ENCODE measurements at regions not wholly inside any gene's neighbourhood (a gene's known extent, or its start where the extent isn't known, plus 50 kb on each side); places are given as distances from the start of the nearest gene placed in this dataset.

DNA sequence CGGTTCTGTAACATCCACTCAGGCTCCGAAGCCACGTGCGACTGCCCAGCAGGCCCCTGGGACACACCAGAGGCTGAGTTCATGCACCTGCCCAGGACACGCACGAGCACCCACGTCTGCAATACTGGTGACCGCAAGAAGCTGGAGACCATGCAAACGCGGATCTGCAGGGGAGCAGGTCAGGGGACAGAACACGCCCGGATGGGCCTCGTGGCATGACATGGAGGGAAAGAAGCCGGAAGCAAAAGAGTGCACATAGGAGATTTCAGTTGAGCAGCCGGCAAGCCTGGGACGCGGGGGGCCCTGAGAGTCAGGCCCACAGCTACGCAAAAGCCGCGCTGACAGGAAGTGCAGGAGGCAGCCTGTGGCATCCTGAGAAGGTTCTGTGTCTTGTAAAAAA, 73.7 kb downstream of the FOXL3 start:
- Histone ChIP-seq H3K56ac (ENCODE audit: insufficient read length, low read depth, low read length) (no peak overlapping the region), H3K27ac (ENCODE audit: insufficient read length, low read depth, low read length) (no peak overlapping the region), H3K9me3 (ENCODE audit: control insufficient read depth, low read depth, low read length) (no peaks in the 10 kb centered on the region), H4K91ac (ENCODE audit: insufficient read length, low read depth, low read length) (no peak overlapping the region), H3K79me1 (ENCODE audit: insufficient read depth, low read depth, low read length, poor library complexity, severe bottlenecking) (no peaks in the 10 kb centered on the region), H3K4ac (ENCODE audit: low read depth, low read length) (no peak overlapping the region), H3K23ac (ENCODE audit: insufficient read length, low read depth, low read length) (no peak overlapping the region), H3K18ac (ENCODE audit: insufficient read length, low read depth, low read length) (no peak overlapping the region), H2BK12ac (ENCODE audit: insufficient read length, low read depth, low read length) (no peak overlapping the region), H3K4me2 (ENCODE audit: insufficient read depth, insufficient read length, low read length) (no peak overlapping the region), H3K14ac (ENCODE audit: insufficient read depth, low read length) (no peak overlapping the region; the same call in 1 of the 2 replicates), H3K23me2 (ENCODE audit: insufficient read length, low read depth, low read length, poor library complexity, severe bottlenecking) (no peaks in the 10 kb centered on the region), H2BK120ac (ENCODE audit: low read depth, low read length, poor library complexity, severe bottlenecking) (no peak overlapping the region), H3K79me2 (ENCODE audit: insufficient read depth, low read length) (no peaks in the 10 kb centered on the region), H4K5ac (ENCODE audit: insufficient read length, low read depth, low read length) (no peak overlapping the region), H3K27me3 (ENCODE audit: insufficient read depth, low read length) (peaks cover 7% of the 10 kb centered on the region; the same call in 1 of the 2 replicates), H2BK5ac (ENCODE audit: insufficient read length, low read length) (no peak overlapping the region), H4K20me1 (ENCODE audit: control insufficient read depth, insufficient read depth, insufficient read length) (no peaks in the 10 kb centered on the region), H2AFZ (ENCODE audit: low read length) (no peak overlapping the region), H3K4me1 (ENCODE audit: insufficient read depth, low read length) (no peaks in the 10 kb centered on the region), H4K8ac (replicated peaks; ENCODE audit: insufficient read length, low read depth, low read length) (no peak overlapping the region), H3T11ph (ENCODE audit: low read length) (no peak overlapping the region), H3K9ac (ENCODE audit: extremely low read depth, insufficient read length, low read length) (no peak overlapping the region), H2BK15ac (ENCODE audit: low read depth, low read length) (no peak overlapping the region), H2BK20ac (ENCODE audit: low read depth, low read length, poor library complexity, severe bottlenecking) (no peak overlapping the region), H2AK5ac (ENCODE audit: insufficient read length, low read length) (no peak overlapping the region)
- Mint-ChIP-seq H3K4me1 (peaks cover 8 to 40% of the 10 kb centered on the region in 2 experiments), H3K36me3 (ENCODE audit: insufficient read depth in 1 of 3, low read depth in 3 of 3) (no peaks in the 10 kb centered on the region; a peak in 1 of 7 replicates), H3K27ac (no peak overlapping the region), H3K27me3 (ENCODE audit: low read depth) (peaks cover 13% of the 10 kb centered on the region), H3K4me3 (no peak overlapping the region), H3K9me3 (no peaks in the 10 kb centered on the region; a peak in 2 of 5 replicates)
- no peak for DNase-seq
- WGBS (ENCODE audit: extremely low coverage, insufficient read length, low lambda C conversion rate) = no CpG with 5 or more reads among the region's 20 CpGs
- TF ChIP-seq, protein P1, sequence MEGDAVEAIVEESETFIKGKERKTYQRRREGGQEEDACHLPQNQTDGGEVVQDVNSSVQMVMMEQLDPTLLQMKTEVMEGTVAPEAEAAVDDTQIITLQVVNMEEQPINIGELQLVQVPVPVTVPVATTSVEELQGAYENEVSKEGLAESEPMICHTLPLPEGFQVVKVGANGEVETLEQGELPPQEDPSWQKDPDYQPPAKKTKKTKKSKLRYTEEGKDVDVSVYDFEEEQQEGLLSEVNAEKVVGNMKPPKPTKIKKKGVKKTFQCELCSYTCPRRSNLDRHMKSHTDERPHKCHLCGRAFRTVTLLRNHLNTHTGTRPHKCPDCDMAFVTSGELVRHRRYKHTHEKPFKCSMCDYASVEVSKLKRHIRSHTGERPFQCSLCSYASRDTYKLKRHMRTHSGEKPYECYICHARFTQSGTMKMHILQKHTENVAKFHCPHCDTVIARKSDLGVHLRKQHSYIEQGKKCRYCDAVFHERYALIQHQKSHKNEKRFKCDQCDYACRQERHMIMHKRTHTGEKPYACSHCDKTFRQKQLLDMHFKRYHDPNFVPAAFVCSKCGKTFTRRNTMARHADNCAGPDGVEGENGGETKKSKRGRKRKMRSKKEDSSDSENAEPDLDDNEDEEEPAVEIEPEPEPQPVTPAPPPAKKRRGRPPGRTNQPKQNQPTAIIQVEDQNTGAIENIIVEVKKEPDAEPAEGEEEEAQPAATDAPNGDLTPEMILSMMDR (conservative IDR thresholded peaks at IDR 0.05) = no peak
